BE2C (cell line): ENCODE measurements at regions not wholly inside any gene's neighbourhood (a gene's known extent, or its start where the extent isn't known, plus 50 kb on each side); places are given as distances from the start of the nearest gene placed in this dataset.

Source experiments
- DNase-seq: peaks from one replicate; pipeline ENCODE4 v3.0.0-alpha.2; 2020
- H3K27me3 ChIP-seq: fragments of 250-450 bp; sonication (Bioruptor Pico); 2 replicates; pipeline ENCODE4 v1.5.1; 2020; ENCODE audit warnings: mild to moderate bottlenecking
- H3K36me3 ChIP-seq: fragments of 250-450 bp; sonication (Bioruptor Pico); 2 replicates; pipeline ENCODE4 v1.5.1; 2020; ENCODE audit warnings: mild to moderate bottlenecking
- H3K4me1 ChIP-seq: fragments of 250-450 bp; sonication (Bioruptor Pico); 2 replicates; pipeline ENCODE4 v1.5.1; 2020
- H3K4me3 ChIP-seq: 2 replicates; pipeline ENCODE4 v1.5.1; 2011; ENCODE audit warnings: low read depth, low read length
- H3K9me3 ChIP-seq: fragments of 250-450 bp; sonication (Bioruptor Pico); 2 replicates; pipeline ENCODE4 v1.5.1; 2020
- CTCF ChIP-seq: IDR thresholded peaks from 2 replicates; pipeline ENCODE4 v1.5.1; 2012; ENCODE audit warnings: mild to moderate bottlenecking, low read depth, low read length

DNA sequence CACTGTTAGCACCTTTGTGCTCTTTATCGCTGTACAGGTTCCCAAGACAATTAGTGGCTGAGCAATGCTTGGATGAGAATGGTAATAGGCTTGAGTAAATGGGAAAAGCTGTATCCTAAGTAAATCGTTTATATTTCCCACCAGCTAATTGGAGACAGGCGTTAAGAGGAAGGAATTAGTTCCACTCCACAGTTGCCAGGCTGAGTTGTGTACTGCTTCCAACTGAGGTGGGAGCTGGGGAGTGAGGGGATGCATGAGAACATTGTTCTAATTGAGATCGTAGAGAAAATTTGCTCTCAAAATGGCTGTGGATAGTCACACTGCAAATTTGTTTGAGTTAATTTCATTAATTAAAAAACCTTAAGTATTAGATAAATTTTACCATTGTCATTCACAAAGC is 285.0 kb upstream of the ADAMTSL1 start:
- Histone ChIP-seq H3K4me1 (no peaks in the 10 kb centered on the region), H3K36me3 (no peaks in the 10 kb centered on the region), H3K27me3 (no peaks in the 10 kb centered on the region), H3K9me3 (no peaks in the 10 kb centered on the region), H3K4me3 (no peak overlapping the region)
- TF ChIP-seq CTCF, result no peak
- DNase-seq, result no peak

DNA sequence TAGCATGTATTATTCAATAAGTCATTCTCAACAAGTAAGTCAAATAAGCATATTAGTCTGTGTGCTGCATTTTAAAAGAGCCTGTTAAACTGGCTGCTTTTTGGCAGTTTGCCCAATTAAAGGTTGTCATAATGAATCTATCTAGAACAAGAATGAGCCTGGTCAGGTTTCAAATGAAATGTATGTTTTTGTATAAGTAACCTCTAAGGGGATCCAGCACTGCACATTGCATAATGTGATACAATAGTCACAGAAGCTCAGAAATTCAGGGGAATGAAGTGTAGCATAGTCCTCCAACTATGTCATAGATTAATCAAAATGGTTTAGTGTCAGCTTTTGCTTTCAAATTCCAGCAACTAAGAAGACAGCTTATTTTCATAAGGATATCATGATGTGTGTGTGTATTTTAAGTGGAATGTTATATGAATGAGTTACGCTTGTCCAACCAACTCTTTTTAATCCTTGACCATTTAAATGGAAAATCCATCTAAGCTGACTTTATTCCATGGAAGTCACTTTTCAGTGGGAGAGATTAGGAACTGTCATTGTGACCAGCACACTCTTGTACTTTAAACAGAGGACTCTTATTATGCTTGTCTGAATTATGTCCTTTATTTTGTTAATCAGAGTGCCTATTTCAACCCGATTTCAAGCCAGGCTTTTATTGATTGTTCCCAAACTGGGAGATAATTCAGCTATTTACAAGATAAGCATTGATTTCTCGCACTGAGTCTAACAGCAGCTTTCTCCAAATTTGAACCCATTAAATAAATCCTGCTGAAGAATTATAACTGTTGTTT is 283.9 kb upstream of the ADAMTSL1 start:
- H3K36me3 ChIP-seq, result no peaks in the 10 kb centered on the region
- no peak overlapping the region for H3K4me3 ChIP-seq
- no peak for DNase-seq
- H3K9me3 ChIP-seq, result no peaks in the 10 kb centered on the region
- H3K4me1 ChIP-seq, result no peaks in the 10 kb centered on the region
- no peaks in the 10 kb centered on the region for H3K27me3 ChIP-seq
- no peak for TF ChIP-seq CTCF

DNA sequence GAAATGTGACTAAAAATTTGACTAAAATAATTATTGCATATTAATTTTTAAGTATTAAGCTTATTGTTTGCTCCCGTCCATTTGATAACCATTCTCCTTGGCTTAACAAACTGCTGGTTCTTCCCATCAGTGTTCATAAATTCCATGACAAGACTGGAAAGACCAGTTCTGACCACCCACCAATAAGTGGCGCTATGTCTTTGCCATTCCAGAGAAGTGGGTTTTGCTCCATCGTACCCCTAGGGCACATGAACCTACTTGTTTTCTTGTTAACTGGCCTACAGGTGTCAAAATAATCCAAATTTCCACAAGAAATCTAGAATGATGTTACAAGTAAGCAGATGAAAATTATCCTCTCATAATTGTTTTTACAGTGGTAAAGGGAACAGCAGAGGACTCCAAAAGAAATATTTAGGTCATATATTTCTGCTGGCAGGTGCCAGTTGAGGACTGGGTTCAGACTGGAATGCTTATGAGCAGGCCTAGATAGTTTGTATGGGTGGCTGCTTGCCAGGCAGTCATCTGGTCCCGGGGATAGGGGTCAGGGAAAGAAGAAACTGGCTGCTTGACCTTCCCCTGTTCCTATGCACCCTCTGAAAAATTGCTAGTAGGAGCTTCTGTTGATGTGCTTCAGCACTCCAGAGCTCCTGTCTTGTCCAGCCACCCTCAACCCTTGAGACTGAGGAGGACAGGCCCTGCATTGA is 283.1 kb upstream of the ADAMTSL1 start:
- TF ChIP-seq CTCF, result no peak
- no peaks in the 10 kb centered on the region for H3K27me3 ChIP-seq
- no peaks in the 10 kb centered on the region for H3K36me3 ChIP-seq
- H3K4me3 ChIP-seq, result no peak overlapping the region
- DNase-seq, result no peak
- H3K9me3 ChIP-seq, result no peaks in the 10 kb centered on the region
- H3K4me1 ChIP-seq, result no peaks in the 10 kb centered on the region

GRCh38 chr9:18194316-18194715 is 279.6 kb upstream of the ADAMTSL1 start:
- TF ChIP-seq CTCF, result no peak
- no peak for DNase-seq
- no peaks in the 10 kb centered on the region for H3K36me3 ChIP-seq
- H3K4me3 ChIP-seq, result no peak overlapping the region
- H3K27me3 ChIP-seq, result no peaks in the 10 kb centered on the region
- H3K4me1 ChIP-seq, result no peaks in the 10 kb centered on the region
- H3K9me3 ChIP-seq, result no peaks in the 10 kb centered on the region

DNA sequence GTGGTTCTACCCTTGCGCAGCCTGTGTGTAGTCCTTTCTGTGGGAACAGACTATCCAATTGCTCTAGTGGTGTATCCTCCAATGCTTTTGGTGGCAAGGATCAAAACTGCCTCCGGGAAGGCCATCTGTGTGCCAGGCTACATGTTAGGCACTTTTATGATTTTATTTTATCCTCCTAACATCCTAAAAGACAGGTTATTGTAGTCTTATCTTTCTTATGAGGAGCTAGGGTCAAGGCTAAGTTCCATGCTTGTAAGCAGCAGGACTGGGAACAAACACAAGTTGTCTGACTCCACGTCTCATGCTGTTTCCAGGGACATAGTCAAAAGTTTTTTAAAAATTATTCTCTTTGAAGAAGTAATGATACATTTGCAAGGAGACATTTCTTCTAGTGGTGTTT is 278.7 kb upstream of the ADAMTSL1 start:
- no peaks in the 10 kb centered on the region for H3K9me3 ChIP-seq
- DNase-seq, result no peak
- no peaks in the 10 kb centered on the region for H3K27me3 ChIP-seq
- no peak for TF ChIP-seq CTCF
- no peaks in the 10 kb centered on the region for H3K4me1 ChIP-seq
- no peaks in the 10 kb centered on the region for H3K36me3 ChIP-seq
- H3K4me3 ChIP-seq, result no peak overlapping the region

DNA sequence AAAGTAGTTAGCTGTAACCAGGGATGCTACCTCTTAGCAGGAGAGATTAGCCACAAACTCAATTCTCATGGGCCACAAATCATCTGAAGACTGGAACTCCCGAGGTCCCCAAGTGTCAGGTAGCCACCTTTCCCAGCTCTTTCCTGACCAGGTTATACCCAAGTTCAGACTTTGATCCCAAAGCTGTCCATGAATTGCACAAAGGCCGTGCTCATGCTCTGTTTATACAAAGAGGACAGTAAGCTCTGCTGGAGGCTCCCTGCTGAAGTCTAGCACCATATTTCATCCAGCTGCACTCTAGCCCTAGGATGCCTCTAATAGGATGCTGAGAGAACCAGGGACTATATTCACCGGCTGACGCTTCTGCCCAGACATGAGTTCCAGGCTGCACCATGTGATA is 271.0 kb upstream of the ADAMTSL1 start:
- no peak for TF ChIP-seq CTCF
- no peak for DNase-seq
- no peaks in the 10 kb centered on the region for H3K4me1 ChIP-seq
- no peaks in the 10 kb centered on the region for H3K9me3 ChIP-seq
- H3K4me3 ChIP-seq, result no peak overlapping the region
- H3K36me3 ChIP-seq, result no peaks in the 10 kb centered on the region
- H3K27me3 ChIP-seq, result no peaks in the 10 kb centered on the region
